HPDE6-E6E7 (cell line): ENCODE measurements at regions not wholly inside any gene's neighbourhood (a gene's known extent, or its start where the extent isn't known, plus 50 kb on each side); places are given as distances from the start of the nearest gene placed in this dataset.

ENCODE experiments used
- DNase-seq: peaks from one replicate; pipeline ENCODE4 v3.0.0; 2011; ENCODE audit warnings: missing footprints; ENCODE audit errors: extremely low spot score

DNA sequence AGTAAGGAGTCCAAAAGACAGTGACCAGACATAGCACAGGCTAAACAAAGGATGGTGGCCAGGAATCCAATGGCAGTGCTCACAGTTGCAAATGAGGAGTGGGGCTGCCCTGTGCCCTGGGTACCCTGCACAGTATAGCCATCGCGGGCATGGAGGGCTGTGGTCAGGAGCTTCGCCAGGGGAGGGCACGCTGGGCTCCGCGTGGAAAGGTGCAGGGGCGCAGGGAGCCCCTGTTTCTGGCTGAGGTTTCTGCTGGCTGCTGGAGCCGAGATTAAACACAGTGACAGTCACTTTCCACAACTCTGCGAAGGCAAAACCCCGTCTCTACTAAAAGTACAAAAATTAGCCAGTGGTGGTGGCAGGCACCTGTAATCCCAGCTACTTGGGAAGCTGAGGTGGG lies 194.7 kb downstream of the GALR1 start:
- DNase-seq, result no peak

DNA sequence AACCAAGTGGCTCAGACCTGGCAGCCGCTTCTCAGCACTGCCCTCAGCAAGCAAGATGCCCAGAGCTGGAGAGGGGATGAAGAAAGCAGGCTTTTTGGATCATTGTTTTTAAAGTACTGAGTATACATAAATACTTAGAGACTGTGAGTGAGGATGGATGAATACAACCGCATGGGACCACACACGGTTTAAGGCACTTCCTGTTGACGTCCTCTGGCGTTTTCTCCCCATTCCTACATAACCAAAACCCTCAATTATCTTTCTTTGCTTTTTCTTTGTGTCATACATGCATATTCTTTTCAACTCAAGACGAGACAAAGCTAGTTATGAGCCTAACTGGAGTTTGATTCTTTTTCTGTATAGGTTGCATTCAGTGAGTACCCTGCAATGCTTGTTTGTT lies 198.4 kb downstream of the GALR1 start:
- DNase-seq, result no peak

DNA sequence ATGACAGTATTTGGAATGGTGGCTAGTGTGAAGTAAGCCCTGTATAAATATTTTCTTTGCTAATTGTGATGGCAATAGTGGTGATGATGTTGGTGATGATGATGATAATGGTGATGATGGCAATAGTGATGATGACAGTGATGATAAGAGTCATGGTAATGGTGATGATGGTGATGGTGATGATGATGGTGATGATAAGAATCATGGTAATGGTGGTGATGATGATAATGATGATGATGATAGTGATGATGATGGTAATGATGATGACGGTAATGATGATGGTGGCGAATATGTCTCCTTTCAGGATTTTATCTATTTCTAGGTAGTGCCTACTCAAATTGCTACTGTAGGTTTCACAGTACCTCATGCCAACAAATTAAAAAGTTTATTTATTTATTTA lies 205.4 kb downstream of the GALR1 start:
- no peak for DNase-seq

DNA sequence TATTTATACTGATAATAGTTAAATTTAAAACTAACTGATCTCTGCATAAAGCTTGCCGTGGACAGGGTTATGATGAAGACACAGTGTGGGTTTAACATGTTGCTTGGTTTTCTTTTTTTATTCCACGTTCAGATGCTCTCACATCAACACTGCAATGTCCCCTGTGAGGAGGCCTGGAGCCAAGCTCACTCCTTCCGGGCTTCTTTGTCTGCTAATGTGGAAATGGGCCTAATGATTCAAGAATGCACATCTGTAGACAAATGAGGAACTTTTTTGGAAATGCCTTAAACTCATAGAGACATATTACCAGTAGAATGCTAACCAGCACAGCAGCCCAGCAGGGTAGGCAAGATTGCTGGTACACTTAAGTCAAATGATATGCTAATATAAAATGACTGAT lies 208.0 kb downstream of the GALR1 start:
- DNase-seq, result no peak

DNA sequence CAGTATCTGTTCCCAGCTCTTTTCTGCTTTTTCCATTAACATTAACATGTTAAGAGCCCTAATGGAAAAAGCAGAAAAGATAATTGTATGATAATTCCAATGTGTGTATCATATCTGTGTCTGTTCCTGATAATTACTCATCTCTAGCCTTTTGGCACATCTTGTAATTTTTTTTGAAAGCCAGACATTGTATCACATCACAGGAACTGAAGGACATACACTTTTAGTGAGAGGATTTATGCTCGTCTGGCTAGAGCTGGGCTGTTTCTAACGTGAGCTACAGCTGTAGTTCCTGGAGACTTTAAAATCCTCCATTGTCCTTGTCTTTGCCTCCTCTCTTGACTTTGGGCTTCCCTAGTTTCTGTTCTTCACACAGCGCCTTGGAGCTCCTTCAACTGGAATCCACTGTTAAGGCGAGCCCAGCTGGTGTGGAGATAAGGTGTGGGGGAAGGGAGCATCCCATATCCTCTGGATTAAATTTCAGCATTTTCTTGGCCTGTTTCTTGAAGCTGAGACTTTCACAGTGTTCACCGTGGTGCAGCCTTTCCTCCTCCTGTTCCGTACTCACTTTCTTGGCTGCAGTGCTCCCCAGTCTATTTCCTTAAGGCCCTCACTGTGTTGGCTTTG lies 211.5 kb downstream of the GALR1 start:
- no peak for DNase-seq

DNA sequence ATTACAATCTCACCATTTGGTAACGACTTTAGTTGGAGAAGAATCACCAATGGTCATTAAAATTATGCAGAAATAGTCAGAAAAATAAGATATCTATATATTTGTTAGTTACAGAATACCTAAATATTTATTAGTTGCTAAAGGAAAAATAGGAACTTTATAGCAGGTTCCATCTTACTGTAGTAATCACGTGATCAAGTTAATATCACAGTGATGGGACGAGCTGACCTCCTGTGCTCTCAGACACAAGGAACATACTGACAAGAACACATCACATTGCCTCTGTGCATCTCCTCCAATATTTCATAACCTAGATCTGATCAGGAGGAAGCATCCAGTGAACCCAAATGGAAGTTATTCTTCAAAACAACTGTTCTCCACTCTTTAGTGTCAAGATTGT lies 215.3 kb downstream of the GALR1 start:
- no peak for DNase-seq

DNA sequence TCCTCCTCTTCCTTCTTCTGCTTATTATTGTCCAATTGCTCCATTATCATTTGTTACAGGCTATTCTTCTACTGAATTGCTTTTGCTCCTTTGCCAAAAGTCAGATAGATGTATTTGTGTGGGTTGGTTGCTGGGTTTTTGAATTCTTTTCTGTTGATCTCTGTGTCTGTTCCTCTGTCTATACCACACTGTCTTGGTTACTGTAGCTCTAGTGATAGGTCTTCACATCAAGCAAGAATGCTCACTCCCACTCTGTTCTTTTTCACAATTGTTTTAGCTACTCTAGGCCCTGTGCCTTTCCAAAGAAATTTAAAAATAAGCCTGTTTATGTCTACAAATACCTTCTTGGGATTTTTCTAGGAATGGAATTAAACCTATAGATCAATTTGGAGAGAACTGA lies 217.2 kb downstream of the GALR1 start:
- DNase-seq, result no peak

DNA sequence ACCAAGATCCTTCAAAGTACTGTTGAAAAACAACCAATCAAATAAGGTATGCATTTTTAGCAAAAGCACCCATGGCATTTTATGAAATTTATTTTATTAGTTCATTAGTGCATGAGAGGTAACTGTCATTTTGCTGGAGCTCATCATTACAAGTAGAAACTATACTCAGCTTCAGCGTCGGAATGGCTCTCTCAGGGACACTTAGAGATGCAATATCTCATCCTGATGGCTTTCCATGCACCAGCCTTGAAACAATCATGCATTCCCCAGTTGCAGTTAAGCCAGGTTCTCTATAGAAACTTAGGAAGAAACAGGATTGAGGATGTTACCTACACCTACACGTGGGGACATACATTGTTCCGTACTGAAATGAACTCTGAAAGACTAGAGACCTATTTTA lies 219.5 kb downstream of the GALR1 start:
- DNase-seq, result no peak

DNA sequence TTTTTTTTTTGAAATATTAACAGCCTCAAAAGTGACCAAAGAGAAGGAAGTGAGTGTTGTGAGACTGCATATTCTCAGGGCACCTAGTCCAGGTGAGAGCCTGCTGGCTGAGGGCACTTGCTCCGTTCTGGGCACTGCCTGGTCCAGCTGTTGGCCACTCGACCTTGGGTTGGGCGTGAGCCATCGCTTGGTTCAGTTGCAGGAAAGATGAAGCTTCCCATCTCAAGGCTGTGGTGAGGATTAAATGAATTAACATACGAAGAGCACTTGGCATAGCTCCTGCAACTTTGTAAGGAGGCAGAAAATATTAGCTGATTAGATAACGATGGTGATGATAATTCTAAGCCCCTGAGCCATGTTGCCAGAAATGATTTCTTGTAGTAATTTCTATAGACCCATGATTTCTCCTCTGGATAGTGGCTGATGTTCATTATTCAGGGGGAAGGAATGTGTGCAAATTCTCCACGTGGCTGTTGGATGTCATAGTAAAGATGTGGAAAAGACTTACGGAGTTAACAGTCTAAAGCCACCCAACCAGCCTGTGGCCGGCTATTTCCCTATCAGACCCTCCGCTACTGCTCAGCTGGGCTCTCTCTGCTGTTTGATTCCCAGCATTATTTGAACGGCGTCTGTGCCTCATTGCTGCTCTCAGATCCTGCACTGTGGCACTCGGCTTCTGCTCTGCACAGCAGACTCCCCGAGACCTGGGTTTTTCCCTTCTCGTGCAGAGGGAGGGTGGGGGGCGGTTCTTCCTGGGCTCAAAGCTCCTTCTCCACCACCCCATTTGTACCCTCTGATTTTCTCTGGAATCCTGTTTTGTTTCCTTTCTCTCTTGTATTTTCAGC lies 221.1 kb downstream of the GALR1 start:
- no peak for DNase-seq

DNA sequence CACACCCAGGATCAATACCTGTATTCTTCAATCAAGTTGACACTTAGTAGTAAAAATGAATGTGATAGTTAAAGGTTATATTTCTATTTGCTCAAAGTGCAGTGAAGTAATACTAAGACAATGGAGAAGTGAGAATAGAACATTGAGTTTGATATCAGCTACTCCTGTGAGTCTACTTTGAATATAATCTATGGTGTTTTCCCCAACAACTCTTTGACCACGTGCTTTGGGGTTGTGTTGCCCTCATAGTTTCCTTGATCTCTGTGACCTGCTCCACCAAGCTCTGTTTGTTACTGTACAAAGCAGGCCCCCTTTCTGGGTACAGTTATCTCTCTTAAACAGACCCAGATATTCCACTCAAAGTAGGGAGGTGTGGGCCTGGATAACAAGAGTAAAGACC lies 222.9 kb downstream of the GALR1 start:
- no peak for DNase-seq

DNA sequence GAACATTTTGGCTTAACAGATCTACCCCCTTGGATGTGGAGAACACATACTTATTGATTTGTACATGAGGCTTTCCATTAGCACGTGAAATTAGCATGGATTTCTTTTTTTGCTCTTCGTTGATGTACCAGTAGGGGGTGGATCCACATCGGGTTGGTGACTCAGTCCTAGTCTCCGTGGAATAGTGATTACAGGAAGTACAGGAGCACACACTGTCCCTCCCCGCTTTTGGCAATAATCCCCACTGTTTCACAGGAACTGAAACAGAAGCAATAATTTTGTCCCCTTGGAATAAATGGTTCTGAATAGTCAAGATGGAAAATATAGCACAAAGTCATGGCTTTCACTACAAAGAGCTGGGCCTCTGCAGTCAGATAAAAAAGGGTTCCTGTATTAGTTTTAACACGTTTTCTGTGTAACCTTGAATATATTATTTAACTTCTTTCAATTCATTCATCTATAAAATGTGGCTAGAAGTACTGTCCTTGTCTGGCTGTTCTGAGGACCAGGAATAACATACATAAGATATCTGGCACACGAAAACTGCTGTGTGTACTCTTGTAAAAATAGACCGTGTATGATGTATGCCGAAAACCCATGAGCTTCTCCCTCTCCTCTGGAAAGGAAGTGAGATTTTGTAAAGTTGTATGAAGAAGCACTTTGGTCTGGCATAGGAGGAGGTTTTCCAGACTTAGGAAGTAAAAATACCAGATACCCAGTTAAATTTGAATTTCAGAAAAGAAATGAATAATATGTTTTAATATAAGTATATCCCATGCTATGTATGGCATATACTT lies 229.2 kb downstream of the GALR1 start:
- DNase-seq, result no peak

DNA sequence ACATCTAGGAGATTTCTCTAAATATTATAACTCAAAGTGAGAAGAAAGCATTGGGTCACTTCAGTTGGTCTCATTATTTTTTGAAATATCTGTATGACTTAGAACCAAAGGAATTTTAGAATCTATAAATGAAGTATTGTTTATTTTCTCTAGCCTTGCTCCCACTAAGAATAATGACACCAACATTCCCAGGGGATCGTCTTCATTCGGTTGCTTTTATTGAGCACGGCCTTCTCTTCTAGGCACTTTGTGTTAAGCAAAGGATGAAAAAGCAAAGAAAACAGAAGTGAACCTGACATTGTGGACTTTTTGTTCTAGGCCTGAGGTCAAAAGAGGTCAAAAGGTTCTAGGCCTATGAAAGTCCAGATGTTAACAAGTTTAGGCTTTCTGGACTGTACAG lies 231.9 kb downstream of the GALR1 start:
- no peak for DNase-seq

DNA sequence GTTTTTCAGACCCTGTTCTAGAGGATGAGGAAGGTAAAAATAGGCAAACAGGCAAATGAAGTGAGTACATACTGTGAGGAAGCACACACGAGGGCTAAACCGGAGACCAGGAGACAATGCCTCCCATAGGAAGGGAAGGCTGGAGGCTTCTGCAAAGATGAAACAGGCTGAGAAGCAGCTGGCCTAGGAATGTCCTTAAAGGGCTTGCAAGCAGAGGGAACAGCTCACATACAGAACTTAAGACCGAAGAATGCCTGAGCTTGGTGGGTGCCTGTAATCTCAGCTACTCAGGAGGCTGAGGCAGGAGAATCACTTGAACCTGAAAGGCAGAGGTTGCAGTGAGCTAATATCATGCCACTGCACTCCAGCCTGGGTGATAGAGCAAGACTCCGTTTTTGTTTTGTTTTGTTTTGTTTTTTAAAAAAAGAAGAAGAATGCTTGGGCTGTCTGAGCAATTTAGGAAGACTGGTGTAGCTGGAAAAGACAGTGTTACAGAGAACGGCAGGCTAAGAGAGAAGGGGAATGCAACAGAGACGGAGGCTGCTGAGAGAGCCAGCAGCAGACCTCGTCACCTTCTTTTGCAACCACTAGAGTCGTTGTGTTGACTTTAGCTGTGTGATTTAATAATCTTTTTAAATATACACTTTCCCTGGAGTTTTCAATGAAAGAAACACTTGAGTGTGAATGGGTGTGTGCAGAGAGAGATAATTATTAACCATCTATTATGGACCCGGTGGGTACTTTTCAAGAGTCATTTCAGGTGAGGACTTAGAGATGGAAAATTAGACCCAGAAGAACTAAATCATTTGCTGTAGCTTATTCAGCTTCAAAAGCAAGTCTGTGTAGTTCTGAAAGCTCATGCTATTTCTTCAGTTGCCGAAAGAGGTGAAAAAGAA lies 232.8 kb downstream of the GALR1 start:
- no peak for DNase-seq

DNA sequence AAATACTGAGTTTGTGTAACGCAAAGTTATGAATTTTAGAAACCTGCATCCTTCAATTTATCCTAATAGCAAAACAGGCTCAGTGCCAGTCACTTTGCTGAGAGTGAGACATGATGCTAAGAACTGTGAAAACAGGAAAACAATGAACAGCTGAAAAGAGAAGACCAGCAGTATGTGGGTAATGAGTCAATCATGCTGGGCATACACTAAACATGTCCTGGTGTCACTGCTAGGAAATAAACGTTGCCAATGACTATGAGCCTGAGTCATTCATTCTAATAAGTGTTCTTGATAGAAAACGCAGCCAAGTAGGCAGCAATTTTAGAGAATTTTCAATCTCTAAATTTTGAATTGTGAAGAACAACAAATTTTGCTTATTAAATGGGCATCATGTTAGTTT lies 237.3 kb downstream of the GALR1 start:
- DNase-seq, result no peak

DNA sequence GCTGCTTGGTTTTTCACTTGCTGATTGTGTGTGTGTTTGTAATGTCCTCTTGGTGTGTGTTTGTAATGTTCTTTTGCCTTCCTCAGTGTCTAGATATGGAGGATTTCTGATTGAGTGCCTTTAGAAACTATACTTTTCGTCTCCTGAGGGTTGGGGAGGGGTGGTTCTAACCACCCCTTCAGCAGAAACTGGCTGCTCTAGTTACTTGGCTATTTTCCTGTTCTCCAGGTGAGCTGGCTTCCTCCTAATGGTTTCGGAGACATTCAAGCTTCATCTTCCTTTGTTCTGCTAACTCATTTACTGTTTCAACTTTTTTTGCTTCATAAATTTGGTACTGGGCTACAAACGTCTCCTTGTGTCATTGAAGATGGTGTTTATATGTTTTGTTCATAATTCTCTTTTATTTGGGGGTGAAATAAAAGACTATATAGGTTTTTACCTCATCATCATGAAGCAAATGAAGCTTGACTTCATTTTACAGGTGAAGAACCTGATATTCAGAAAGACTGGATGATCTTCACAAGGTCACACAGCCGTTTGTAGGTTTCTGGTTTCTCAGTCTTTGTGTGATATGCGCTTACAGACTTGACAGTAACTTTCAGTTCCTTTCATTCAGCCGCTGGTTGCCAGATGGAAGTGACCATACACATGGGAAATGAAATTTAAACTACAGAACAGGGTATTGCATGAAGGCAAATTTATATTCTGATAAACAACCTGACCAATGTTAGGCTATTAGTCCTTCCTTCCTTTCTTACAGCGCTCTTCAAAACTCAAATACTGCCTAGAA lies 238.5 kb downstream of the GALR1 start:
- no peak for DNase-seq

DNA sequence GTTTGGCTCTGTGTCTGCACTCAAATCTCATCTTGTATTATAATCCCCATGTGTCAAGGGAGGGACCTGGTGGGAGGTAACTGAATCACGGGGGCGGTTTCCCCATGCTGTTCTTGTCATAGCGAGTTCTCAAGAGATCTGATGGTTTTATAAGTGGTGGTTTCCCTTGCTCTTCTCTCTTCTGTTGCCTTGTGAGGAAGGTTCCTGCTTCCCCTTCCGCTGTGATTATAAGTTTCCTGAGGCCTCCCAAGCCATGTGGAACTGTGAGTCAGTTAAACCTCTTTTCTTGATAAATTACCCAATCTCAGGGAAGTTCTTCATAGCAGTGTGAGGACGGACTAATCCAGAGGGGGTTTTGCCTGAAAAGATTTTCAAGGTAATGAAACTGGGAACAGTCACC lies 245.4 kb downstream of the GALR1 start:
- no peak for DNase-seq

DNA sequence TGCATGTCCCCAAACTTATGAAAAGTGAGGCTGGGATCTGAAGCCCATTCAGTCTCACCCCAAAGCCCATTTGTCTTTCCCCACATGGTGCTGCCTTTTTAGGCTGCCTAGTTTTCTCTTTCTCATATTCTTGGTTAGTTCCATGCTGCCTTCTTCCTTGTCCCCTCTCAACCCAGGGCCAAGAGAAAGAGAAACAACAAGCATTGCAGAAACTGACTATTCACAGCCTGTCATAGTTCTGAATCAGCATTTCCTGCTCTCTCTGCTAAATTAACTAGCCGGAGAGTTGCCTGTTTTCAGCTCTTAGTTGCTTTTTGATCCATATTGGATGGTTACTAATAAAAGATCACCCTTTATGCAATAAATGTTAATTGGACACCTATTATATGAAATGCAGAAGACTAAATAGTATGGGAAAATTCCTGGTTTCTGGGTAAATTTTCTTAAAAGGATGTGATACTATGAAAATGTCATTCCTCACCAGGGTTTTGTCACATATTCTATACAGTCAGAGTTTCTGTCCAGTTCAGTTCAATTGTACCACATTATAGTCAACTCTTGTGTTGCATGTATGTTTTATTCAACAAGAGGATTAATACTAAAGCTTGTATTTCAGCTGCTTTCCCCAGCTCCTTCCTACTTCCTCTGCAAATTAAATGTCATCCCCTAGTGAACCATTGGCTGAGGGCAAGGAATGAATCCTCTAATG lies 246.5 kb downstream of the GALR1 start:
- DNase-seq, result no peak

DNA sequence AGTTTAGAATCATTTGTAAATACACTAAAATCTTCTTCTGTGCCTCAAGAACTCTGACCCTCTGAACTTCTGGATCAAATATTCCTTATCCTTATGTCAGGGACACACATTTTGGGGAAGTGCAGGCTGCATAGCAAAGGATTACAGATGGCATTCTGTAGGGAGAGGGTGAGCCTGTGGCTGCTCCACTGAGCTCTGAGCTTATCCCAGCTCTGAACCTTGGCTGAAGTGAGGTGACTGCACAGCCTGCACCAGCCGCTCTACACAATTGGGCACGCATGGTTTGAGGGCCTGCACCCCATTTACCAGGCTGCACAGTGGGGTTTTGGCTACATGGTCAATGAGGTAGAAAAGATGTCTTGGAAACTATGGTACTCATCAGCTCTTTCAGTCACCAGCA lies 251.6 kb downstream of the GALR1 start:
- DNase-seq, result no peak

DNA sequence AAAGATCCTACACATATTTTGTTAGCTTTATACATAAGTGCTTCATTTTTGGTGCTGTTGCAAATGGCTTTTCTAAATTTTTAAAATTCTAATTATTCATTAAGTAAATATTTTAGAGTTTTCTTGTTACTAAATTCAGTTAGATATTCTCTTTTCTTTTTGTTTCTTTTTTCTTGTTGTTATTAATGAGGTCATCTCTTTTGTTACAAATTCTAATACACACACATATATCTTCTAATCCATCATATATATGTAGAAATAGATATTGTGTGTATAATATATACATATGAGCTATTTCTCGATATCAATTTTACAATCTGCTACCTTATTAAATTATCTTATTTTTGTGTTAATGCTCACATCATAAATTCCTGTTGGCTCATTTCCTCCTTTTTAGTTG lies 255.9 kb downstream of the GALR1 start:
- DNase-seq, result no peak

DNA sequence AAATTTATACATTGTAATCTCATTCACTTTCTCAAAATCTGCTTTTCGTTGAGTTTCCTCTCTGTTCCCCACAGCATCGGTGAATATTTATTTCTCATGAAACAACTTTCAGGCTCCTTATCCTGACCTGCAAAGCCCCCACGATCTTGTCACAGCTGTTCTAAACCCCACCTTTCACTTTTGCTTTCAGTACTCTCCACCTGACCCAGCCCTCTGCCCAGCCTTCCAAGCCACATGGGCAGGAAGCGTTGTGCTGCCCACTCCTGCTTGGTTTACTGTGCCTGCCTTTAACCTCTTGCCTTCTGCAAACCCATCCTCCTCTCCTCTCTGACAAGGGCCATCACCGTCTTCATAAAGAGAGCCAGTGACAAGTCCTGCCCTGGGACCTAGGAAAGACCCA lies 262.5 kb downstream of the GALR1 start:
- no peak for DNase-seq
